ENCODE measurements at regions not wholly inside any gene's neighbourhood (a gene's known extent, or its start where the extent isn't known, plus 50 kb on each side); places are given as distances from the start of the nearest gene placed in this dataset.

- DNase-seq, result no peak
These were observed 343.3 kb downstream of the CYP26B1 start for GRCh38 chr2:71804281-71804751.

- DNase-seq, result no peak
These were observed 344.3 kb downstream of the CYP26B1 start for GRCh38 chr2:71803398-71803797.

- no peak for DNase-seq
These were observed 345.1 kb downstream of the CYP26B1 start for GRCh38 chr2:71802556-71802955.

- DNase-seq, result no peak
These were observed 345.7 kb downstream of the CYP26B1 start for GRCh38 chr2:71801969-71802368.

GRCh38 chr2:71801556-71801955 is 346.1 kb downstream of the CYP26B1 start:
- no peak for DNase-seq

GRCh38 chr2:71800851-71801250 is 346.8 kb downstream of the CYP26B1 start:
- no peak for DNase-seq

GRCh38 chr2:71800106-71800809 is 346.9 kb downstream of the DYSF start:
- no peak for DNase-seq

- DNase-seq, result no peak
These were observed 345.7 kb downstream of the DYSF start for GRCh38 chr2:71799013-71799575.

- no peak for DNase-seq
These were observed 345.1 kb downstream of the DYSF start for GRCh38 chr2:71798266-71799012.

- DNase-seq, result no peak
These were observed 343.9 kb downstream of the DYSF start for GRCh38 chr2:71797035-71797810.

GRCh38 chr2:71796174-71796593 is 342.8 kb downstream of the DYSF start:
- DNase-seq, result no peak

- no peak for DNase-seq
These were observed 342.1 kb downstream of the DYSF start for GRCh38 chr2:71795486-71795885.

- no peak for DNase-seq
These were observed 341.2 kb downstream of the DYSF start for GRCh38 chr2:71794611-71795010.

GRCh38 chr2:71793926-71794325 is 340.6 kb downstream of the DYSF start:
- DNase-seq, result no peak

- no peak for DNase-seq
These were observed 339.8 kb downstream of the DYSF start for GRCh38 chr2:71792926-71793761.

GRCh38 chr2:71791501-71792135 is 338.3 kb downstream of the DYSF start:
- DNase-seq, result no peak

- DNase-seq, result no peak
These were observed 337.7 kb downstream of the DYSF start for GRCh38 chr2:71791061-71791450.

GRCh38 chr2:71790226-71791060 is 337.1 kb downstream of the DYSF start:
- no peak for DNase-seq

GRCh38 chr2:71789556-71790204 is 336.3 kb downstream of the DYSF start:
- no peak for DNase-seq

- no peak for DNase-seq
These were observed 335.4 kb downstream of the DYSF start for GRCh38 chr2:71788601-71789240.
